GM19328 (cell line): ENCODE measurements at regions not wholly inside any gene's neighbourhood (a gene's known extent, or its start where the extent isn't known, plus 50 kb on each side); places are given as distances from the start of the nearest gene placed in this dataset.
"Not testable (repeated sequence)": the region's sequence is repeated elsewhere in the genome, so short reads cannot be mapped to it uniquely, and the experiment has no call there.

Experiments
- ATAC-seq: cut with Tn5 transposase; IDR thresholded peaks from one replicate; pipeline ENCODE4 v1.9.1; 2021; ENCODE audit warnings: mild to moderate bottlenecking, moderate library complexity; ENCODE audit not compliant: unreplicated experiment

DNA sequence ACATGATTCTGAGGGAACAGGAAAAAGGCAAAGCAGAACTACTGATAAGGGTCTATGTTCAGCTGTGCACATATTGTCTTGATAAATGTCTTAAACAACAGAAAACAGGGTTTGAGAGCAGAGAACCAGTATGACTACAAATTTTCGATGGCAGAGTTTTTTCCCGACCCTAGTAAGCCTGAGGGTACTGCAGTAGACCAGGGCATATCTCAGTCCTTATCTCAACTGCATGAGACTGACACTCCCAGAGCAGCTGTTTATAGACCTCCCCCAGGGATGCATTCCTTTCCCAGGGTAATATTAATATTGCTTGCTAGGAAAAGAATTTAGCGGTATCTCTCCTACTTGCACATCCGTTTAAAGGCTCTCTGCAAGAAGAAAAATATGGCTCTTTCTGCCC is 1176.8 kb upstream of the ADGRB3 start:
- ATAC-seq, result no peak

DNA sequence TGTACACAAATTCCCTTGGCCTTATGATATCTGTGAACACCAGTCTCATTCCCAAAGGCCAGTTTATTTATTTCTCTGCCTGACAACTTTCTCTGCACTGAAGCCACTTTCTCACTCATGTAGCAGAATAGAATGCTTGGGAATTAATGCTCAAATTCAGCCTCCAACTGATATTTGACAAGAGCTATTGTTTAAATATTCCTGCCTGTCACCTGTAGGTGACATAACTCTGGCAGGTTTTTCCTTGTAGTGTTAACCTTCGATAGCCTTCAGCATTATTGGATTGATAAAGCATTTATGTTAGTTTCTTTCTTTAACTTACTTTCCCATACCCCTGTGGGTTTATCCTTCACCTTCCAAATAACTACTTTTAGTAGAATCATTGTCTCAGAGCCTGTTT is 1183.2 kb upstream of the ADGRB3 start:
- ATAC-seq, result no peak

DNA sequence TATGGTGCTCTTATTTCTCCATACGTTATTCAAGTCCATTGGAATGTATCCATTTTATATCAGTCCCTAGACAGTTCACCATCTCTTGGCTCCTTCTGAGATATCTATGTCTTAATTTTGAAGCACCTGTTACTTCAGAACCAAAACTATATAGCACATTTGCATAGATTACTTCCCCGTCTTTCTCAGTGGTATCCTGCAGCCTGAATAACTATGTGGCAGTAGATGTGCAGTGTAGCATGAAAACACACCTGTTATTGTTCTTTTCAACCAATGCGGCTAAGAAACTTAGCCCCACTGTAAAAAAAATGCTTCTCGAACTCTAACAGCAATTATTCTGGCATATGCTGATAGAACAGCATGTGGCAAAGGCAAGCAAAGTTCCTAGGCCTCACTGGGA is 1184.4 kb upstream of the ADGRB3 start:
- ATAC-seq, result no peak

DNA sequence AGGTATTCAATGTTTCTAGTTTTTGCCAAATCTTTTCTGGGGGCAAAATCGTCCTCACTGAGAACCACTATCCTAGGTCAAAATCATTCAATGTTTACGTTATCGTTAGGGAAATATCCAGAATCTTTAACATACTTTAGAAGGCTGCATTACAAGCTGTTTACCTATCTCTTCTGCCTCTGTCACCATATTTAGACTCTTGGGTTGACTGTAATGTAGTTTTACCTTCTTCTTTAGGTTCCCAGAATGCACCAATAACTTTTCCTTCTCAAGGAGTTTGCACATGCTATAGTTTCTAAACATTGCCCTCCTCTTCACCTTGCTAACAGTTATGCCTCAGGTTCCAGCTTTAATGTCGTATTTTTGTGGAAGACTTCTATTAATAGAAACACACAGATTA is 1185.5 kb upstream of the ADGRB3 start:
- no peak for ATAC-seq

DNA sequence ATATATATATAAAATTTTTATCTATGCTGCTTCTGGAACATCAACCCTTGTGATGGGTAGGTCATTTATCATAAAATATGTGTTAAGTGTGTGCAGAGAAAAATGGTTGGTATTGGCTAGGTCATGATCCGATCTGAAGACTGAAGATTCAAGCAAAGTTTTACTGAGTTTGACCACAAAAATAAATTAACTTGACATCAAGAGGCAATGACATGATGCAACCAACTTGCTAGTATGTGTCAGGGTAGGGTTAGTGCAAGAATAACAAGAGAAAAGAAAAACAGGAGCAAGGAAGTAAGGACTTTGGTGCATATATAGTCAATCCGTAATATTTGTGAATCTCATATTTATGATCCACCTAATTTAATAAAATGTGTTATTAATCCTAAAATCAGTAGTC is 1202.0 kb upstream of the ADGRB3 start:
- no peak for ATAC-seq

DNA sequence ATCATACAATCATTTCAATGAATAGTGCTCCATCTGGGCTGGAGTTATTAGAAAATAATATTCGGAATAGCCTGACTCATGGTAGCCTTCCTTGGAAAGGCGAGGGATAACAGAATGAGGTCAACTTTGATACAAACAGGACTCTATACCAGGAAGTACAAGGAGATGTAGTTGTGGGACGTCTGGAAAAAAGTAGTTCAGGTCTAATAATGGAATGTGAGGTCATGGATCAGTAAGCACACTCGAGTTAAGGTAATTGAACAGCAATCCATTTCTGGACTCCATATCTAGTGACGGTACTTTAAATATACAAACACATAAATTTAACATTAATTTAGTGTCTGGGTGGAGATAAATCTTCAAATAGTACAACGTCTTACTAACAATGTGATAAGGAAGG is 1204.0 kb upstream of the ADGRB3 start:
- ATAC-seq, result no peak

DNA sequence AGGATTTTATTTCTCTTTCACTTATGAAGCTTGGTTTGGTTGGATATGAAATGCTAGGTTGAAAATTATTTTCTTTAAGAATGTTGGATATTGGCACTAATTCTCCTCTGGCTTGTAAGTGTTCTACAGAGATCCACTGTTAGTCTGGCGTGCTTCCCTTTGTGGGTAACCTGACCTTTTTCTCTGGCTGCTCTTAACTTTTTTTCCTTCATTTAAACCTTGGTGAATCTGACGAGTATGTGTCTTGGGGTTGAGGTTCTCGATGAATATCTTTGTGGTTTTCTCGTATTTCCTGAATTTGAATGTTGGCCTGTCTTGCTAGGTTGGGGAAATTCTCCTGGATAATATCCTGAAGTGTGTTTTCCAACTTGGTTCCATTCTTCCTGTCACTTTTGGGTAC is 1208.4 kb upstream of the ADGRB3 start:
- ATAC-seq, result not testable (repeated sequence)

DNA sequence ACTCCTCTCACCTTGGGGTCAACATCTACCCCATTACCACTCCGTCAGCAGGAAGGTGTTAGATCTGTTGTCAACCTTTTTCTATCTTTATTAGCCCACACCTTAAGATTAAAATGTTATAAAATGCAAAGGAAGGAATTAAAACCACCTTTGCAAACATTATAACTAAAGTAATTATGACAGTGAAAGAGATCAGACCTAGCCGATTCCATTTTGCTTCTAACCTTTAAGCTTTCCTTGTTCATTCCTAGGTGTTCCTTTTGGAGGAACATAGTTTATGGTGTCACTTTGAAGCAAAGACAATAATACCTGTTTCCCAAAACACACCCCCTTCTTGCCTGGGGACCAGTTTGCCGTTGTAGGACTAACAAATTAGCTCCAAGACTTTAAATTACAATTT is 1223.0 kb upstream of the ADGRB3 start:
- ATAC-seq, result no peak

DNA sequence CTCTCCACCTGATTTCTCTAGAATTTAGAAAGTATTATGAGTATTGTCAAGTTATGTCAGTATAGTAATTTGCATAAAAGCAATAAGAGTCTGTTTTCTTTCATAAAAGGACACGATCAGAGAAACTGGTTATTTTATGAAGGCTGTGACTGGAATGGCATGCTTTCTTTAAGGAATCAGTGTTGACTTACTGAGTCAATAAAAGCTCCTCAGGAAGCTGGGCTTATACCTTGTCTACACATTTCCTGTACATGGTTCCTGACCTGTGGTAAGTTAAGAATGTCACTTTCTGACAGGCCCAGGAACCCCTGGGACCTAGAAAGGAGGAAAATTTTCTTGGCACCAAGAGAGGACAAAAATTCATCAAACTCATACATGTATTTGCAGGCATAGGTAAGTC is 1224.0 kb upstream of the ADGRB3 start:
- ATAC-seq, result no peak

DNA sequence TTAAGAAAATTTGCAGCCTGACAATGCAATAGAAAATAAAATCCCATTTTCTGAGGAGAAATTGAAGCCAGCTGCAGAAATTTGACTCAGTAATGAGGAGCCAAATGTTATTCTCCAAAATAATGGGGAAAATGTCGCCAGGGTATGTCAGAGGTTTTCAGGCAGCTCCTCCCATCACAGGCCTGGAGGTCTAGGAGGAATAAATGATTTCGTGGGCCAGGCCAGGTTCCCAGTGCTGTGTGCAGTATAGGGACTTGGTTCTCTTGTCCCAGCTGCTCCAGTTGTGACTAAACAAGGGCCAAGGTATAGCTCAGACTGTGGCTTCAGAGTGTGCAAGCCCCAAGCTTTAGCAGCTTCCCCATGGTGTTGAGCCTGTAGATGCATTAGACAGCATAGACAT is 1240.8 kb upstream of the ADGRB3 start:
- no peak for ATAC-seq

DNA sequence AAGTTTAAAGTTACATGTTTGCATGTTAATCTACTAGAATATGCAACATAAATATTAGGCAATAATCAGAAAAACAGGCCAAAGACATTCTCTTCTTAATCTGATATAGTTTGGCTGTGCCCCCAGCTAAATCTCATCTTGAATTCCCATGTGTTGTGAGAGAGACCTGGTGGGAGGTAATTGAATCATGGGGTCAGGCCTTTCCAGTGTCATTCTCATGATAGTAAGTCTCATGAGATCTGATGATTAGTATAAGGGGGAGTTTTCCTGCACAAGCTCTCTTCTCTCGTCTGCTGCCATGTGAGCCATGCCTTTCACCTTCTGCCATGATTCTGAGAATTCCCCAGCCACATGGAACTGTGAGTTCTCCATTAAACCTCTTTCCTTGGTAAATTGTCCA is 1241.7 kb upstream of the ADGRB3 start:
- ATAC-seq, result no peak

DNA sequence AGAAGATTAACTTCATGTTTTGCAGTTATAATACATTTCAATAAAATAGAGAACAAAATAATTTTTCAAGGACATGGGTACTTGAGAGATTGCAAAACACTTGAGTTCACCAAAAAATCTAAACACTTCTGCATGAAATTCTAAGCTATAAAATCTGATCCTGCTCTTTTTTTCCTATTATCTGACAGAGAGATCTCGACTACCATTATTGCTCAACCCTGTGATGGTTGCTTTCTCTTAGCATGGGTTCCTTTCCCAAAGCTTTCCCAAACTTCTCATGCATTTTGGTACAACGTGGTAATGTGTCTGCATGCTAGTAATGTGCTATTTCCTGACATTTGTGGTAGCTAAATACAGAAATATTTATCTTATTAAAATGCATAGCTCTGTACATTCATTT is 1243.1 kb upstream of the ADGRB3 start:
- no peak for ATAC-seq

DNA sequence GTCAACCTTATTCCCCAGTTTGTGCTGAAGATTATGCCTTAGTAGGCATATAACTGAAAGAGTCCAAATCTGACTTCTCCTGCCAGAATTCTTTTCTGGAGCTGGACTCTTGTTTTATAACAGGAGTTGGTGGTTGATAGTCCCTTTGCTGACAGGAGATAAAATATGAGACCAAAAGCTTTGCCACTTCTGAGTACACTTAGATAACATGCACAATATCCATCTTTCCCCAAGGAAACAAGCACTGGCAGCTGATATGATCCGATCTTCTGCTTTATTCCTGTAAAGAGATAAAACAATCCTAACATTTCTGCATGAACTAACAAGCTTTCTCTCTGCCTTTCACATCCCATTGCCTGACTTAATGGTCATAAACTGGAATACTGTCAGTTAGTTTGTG is 1265.4 kb upstream of the ADGRB3 start:
- ATAC-seq, result no peak

DNA sequence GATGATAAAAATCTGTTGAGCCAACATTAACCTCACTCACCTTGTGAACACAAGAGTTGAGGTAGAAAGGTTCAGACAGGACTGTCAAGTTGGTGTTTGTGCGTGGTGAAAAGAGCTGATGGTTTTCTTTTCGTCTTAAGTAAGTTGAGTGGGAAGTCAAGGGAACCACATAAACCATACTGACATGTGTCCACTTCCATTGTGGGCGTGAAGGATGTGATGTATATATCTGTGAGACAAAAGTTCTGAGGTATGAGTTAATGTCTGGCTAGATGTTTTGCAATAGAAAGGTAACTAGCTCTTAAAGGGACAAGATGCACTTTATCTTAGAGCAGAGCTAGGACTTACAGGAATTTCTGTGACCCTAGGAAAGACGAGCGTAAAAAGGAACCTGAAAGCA is 1272.1 kb upstream of the ADGRB3 start:
- ATAC-seq, result no peak

DNA sequence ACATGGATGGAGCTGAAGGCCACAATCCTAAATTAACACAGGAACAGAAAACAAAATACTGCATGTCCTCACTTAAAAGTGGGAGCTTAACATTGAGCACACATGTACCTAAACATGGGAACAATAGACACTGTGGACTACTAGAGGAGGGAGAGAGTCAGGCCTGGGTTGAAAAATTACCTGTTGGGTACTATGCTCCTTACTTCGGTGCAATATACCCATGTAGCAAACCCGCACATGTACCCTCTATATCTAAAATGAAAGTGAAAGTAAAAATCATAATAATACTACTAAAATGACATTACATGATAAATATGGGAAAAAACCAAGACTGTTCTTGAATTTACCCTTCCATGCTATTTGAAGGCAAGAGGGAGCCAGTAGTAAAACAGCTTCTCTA is 1273.8 kb upstream of the ADGRB3 start:
- ATAC-seq, result no peak

DNA sequence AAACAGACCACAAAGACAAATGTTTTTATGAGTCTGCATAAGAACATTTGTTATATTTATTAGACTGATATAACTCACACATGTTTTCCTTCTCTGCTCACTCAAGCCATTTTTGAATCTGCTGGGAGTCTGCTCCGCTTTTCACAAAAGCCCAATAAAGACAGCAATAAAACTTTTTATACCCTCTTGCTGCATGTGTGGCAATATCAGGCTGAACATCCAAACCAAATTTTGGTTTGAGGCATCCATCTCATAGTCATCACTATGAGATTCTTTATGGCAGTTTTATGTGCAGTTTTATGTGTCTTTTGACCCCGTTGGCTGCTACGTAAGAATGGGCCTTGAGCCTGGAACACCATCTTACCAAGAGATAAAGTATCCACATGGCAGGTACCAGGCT is 1276.8 kb upstream of the ADGRB3 start:
- no peak for ATAC-seq

DNA sequence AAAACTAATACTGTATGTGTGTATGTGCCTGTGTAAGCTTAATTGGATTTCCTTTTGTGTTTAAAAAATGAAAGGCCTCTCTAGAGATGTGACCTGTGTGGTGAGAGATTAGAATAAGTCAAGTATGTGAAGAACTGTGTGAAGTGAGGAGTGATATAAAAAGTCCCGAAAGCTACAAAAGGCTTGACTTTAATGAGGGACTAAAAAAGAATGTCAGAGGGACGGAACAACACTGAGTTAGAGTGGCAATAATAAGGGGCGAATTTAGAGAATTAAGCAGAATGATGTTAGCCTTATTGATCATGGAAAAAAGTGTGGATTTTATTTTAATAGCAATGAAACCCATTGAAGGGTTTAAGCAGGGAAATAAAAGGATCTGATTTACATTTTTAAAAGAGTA is 1281.2 kb upstream of the ADGRB3 start:
- no peak for ATAC-seq

DNA sequence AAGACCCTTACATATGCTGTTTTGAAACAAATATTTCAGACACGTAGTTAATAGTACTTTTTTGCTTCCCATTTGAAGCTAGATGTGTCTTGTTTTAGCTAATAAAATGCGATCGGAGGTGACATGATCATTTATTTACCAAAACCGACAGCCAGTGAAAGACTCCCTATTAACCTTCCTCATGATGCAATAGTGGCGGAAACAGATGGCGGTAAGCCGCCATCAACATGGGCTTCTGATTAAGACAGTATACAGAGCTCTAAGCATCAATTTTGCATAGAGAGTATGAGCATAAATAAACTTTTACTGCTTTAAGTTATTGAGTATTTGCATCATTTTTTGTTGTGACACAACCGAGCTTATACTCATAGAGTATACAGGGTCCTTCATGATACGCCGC is 1282.4 kb upstream of the ADGRB3 start:
- no peak for ATAC-seq

DNA sequence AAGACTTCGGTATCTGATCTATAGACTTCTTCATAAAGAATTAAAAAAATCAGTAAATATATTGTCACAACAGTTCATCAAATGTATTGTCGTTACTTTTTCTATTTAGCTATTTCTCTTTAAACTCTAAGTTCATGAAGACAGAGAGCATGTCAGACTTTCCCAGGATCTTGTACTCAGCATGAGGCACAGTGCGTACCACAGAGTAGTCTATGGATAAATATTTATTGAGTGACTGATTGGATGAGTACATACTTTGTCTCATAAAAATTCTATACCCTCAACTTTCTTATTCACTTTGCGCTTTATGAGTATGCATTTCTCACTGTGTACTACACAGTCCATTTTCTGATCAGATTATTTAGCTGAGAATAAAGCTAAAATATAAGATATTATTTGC is 1284.4 kb upstream of the ADGRB3 start:
- ATAC-seq, result no peak

DNA sequence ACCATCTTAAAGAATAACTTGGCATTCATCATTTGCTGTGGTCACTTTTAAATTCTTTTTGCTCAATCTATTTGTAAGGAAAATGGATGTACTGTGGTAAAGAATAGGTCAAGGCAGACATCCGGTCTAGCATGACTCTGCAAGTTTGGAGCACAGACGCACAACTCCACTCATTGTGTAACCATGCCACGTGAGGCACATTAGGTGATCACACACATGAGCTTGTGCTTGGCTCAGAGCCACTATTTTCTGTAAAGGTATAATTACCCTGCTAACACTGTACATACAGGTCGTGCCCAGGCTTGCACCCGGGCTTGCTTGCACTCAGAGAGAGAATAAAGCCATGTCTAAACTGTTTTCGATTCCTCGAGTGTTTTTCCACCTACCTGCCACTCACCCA is 1289.1 kb upstream of the ADGRB3 start:
- no peak for ATAC-seq

DNA sequence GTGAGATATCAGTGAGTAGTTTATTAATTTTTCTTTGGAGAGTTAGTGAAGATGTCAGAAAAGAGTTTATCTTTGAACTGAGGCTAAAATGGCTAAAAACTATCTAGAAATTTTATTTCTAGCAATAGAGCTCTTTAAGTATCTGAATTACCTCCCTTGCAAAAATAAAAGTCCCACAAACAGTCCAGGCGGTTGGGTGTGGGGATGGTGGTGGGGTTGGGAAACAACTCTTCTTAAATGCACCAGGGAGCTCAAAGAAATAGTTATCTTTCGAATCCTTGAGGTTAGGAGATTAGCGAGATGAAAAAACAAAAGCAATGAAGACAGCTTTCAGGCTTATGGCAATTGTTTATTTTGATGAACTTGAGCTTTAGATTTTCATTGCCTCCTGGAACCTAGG is 1299.1 kb upstream of the ADGRB3 start:
- no peak for ATAC-seq

DNA sequence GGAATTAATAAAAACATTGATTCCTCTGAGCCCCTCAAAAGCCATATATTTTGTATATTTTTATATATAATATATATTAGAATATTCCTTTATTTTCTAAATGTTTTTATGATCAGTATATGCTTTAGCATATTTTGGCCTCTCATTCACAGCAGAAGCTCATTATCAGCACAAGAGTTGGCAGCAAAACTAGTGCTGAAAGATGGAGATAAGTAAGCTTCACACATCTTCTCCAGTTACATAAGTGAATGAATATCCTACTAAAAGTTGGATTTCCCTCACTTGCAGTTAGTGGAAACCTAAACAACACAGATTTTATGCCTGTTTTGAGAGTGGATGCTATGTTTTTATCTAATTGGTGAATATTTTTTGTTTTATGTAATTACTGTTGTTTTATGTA is 1303.8 kb upstream of the ADGRB3 start:
- no peak for ATAC-seq

DNA sequence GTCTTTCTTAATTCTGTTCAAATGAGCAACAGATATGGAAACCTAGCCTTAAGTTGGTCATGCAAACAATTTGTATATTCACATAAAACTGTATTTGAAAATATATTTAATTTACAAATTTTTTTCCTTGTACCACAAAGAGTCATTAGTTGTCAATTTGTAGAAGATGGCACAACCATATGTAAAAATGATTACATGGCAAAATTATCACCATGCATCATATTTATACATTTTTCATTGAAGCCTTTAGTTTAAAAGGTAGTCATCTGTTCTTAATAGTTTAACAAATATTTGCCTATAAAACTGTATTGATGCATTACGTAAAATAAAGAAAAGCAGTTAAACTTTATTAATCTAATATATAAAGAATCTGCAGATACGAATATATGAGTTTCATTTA is 1306.8 kb upstream of the ADGRB3 start:
- ATAC-seq, result no peak

DNA sequence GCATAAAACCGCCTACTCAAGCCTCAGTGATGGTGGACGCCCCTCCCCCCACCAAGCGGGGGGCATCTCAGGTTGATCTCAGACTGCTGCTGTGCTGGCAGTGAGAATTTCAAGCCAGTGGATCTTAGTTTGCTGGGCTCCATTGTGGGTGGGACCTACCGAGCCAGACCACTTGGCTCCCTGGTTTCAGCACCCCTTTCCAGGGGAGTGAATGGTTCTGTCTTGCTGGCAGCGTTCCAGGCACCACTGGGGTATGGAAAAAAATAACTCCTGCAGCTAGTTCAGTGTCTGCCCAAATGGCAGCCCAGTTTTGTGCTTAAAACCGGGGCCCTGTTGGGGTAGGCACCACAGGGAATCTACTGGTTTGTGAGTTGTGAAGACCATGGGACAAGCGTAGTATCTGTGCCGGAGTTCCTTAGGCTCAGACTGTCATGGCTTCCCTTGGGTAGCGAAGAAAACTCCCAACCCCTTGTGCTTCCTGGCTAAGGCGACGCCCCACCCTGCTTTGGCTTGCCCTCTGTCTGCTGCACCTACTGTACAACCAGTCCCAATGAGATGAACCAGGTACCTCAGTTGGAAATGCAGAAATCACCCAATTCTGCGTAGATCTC is 1334.5 kb upstream of the ADGRB3 start:
- no peak for ATAC-seq
